ENCODE measurements at regions not wholly inside any gene's neighbourhood (a gene's known extent, or its start where the extent isn't known, plus 50 kb on each side); places are given as distances from the start of the nearest gene placed in this dataset.

DNA sequence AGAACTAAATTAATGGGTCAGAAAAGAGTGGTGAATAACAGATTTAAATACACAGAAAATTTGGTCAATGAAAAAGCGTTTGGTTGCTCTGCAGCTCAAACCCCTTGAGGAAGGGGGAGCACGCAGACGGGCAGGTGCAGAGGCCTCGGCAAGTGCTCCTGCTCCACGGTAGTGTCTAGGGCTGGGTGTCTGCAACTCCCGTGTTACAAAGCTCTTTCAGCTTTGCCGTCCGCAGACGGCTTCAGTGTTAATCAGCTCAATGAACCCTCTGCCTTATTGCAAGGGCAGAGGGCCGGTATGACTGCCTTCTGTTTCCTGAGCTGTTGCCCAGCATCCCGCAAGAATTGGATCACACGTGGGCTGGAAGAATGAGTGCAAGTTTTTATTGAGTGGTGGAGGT is 125.7 kb upstream of the TRHDE start:
- TF ChIP-seq, protein P1, sequence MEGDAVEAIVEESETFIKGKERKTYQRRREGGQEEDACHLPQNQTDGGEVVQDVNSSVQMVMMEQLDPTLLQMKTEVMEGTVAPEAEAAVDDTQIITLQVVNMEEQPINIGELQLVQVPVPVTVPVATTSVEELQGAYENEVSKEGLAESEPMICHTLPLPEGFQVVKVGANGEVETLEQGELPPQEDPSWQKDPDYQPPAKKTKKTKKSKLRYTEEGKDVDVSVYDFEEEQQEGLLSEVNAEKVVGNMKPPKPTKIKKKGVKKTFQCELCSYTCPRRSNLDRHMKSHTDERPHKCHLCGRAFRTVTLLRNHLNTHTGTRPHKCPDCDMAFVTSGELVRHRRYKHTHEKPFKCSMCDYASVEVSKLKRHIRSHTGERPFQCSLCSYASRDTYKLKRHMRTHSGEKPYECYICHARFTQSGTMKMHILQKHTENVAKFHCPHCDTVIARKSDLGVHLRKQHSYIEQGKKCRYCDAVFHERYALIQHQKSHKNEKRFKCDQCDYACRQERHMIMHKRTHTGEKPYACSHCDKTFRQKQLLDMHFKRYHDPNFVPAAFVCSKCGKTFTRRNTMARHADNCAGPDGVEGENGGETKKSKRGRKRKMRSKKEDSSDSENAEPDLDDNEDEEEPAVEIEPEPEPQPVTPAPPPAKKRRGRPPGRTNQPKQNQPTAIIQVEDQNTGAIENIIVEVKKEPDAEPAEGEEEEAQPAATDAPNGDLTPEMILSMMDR (IDR thresholded peaks at IDR 0.05), result no peak
- TF ChIP-seq POLR2A (IDR thresholded peaks at IDR 0.05), result no peak
